ENCODE measurements at regions not wholly inside any gene's neighbourhood (a gene's known extent, or its start where the extent isn't known, plus 50 kb on each side); places are given as distances from the start of the nearest gene placed in this dataset.

- no peaks in the 10 kb centered on the region for H3K9me3 Mint-ChIP-seq (ENCODE audit: low read depth, unreplicated experiment)
- no peak for DNase-seq
- H3K27me3 Mint-ChIP-seq (ENCODE audit: unreplicated experiment), result no peaks in the 10 kb centered on the region
- intact Hi-C loops (cut with micrococcal nuclease; ENCODE audit: unreplicated experiment), result loop anchor here (2.0 to 10.0 kb wide), 2 partner anchors 258 to 336 kb away; no protein-coding TSS in a partner anchor
- CTCF ChIA-PET, result no interaction called here
- H3K4me3 Mint-ChIP-seq (ENCODE audit: low read depth, unreplicated experiment), result no peak overlapping the region
- TF ChIP-seq, protein P1, sequence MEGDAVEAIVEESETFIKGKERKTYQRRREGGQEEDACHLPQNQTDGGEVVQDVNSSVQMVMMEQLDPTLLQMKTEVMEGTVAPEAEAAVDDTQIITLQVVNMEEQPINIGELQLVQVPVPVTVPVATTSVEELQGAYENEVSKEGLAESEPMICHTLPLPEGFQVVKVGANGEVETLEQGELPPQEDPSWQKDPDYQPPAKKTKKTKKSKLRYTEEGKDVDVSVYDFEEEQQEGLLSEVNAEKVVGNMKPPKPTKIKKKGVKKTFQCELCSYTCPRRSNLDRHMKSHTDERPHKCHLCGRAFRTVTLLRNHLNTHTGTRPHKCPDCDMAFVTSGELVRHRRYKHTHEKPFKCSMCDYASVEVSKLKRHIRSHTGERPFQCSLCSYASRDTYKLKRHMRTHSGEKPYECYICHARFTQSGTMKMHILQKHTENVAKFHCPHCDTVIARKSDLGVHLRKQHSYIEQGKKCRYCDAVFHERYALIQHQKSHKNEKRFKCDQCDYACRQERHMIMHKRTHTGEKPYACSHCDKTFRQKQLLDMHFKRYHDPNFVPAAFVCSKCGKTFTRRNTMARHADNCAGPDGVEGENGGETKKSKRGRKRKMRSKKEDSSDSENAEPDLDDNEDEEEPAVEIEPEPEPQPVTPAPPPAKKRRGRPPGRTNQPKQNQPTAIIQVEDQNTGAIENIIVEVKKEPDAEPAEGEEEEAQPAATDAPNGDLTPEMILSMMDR (IDR thresholded peaks at IDR 0.05; ENCODE audit: unreplicated experiment), result no peak
- H3K27ac Mint-ChIP-seq (ENCODE audit: unreplicated experiment), result no peak overlapping the region
- no peaks in the 10 kb centered on the region for H3K36me3 Mint-ChIP-seq (ENCODE audit: insufficient read depth, unreplicated experiment)
- H3K4me1 Mint-ChIP-seq (ENCODE audit: low read depth, unreplicated experiment), result no peaks in the 10 kb centered on the region
- BruUV-seq (replicated peaks), result no TSS peak
Observed at GRCh38 chr13:70960841-70961443, 852.7 kb upstream of the KLHL1 start.

- H3K36me3 Mint-ChIP-seq (ENCODE audit: insufficient read depth, unreplicated experiment), result no peaks in the 10 kb centered on the region
- TF ChIP-seq, protein P1 (IDR thresholded peaks at IDR 0.05; ENCODE audit: unreplicated experiment), result no peak
- H3K4me1 Mint-ChIP-seq (ENCODE audit: low read depth, unreplicated experiment), result no peaks in the 10 kb centered on the region
- H3K27me3 Mint-ChIP-seq (ENCODE audit: unreplicated experiment), result no peaks in the 10 kb centered on the region
- no peak overlapping the region for H3K27ac Mint-ChIP-seq (ENCODE audit: unreplicated experiment)
- BruUV-seq (replicated peaks), result no TSS peak
- no peak for DNase-seq
- H3K9me3 Mint-ChIP-seq (ENCODE audit: low read depth, unreplicated experiment), result no peaks in the 10 kb centered on the region
- H3K4me3 Mint-ChIP-seq (ENCODE audit: low read depth, unreplicated experiment), result no peak overlapping the region
- intact Hi-C loops (cut with micrococcal nuclease; ENCODE audit: unreplicated experiment), result no loop called here
- CTCF ChIA-PET, result no interaction called here
Observed at GRCh38 chr13:70959035-70959775, 851.0 kb upstream of the KLHL1 start.

DNA sequence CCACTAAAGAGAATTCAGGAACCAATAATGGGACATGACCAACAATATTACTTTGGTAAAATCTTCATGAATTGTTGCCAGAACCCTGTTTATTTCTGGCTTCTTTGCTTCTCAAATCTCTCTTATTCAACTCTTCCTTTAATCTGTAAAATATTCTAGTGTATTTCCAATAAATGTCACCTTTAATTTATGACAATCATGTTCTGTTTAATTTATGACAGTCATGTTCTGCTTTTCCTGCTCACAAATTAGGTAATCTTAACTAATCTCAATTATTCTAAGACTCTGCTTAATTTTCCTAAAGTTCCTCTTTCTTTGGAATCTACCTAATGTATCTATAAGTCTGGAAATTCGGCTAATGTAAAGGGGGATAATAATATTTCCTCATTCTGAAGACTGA, 847.6 kb upstream of the KLHL1 start:
- Mint-ChIP-seq H3K36me3 (ENCODE audit: insufficient read depth, unreplicated experiment) (no peaks in the 10 kb centered on the region), H3K9me3 (ENCODE audit: low read depth, unreplicated experiment) (no peaks in the 10 kb centered on the region), H3K4me1 (ENCODE audit: low read depth, unreplicated experiment) (no peaks in the 10 kb centered on the region), H3K4me3 (ENCODE audit: low read depth, unreplicated experiment) (no peak overlapping the region), H3K27ac (ENCODE audit: unreplicated experiment) (no peak overlapping the region), H3K27me3 (ENCODE audit: unreplicated experiment) (no peaks in the 10 kb centered on the region)
- BruUV-seq (replicated peaks), result no TSS peak
- intact Hi-C loops (cut with micrococcal nuclease; ENCODE audit: unreplicated experiment), result no loop called here
- DNase-seq, result no peak
- TF ChIP-seq, protein P1 (IDR thresholded peaks at IDR 0.05; ENCODE audit: unreplicated experiment), result no peak
- CTCF ChIA-PET, result no interaction called here

DNA sequence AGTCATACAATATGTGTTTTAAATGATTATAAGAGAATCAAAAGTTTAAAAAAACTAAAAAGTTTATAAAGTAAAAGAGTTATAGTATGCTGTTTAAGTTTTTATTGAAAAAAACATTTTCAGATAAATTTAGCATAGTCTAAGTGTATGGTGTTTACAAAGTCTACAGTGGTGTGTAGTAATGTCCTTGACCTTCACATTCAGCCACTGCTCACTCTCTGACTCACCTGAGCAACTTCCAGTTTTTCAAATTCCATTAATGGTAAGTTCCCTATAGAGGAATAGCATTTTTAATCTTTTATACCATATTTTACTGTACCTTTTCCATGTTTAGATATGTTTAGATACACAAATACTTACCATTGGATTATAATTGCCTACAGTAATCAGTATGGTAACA, 842.4 kb upstream of the KLHL1 start:
- no peak for DNase-seq
- TF ChIP-seq, protein P1 (IDR thresholded peaks at IDR 0.05; ENCODE audit: unreplicated experiment), result no peak
- no peaks in the 10 kb centered on the region for H3K4me1 Mint-ChIP-seq (ENCODE audit: low read depth, unreplicated experiment)
- intact Hi-C loops (cut with micrococcal nuclease; ENCODE audit: unreplicated experiment), result no loop called here
- BruUV-seq (replicated peaks), result no TSS peak
- no peaks in the 10 kb centered on the region for H3K9me3 Mint-ChIP-seq (ENCODE audit: low read depth, unreplicated experiment)
- no peaks in the 10 kb centered on the region for H3K27me3 Mint-ChIP-seq (ENCODE audit: unreplicated experiment)
- H3K4me3 Mint-ChIP-seq (ENCODE audit: low read depth, unreplicated experiment), result no peak overlapping the region
- no peak overlapping the region for H3K27ac Mint-ChIP-seq (ENCODE audit: unreplicated experiment)
- no peaks in the 10 kb centered on the region for H3K36me3 Mint-ChIP-seq (ENCODE audit: insufficient read depth, unreplicated experiment)
- CTCF ChIA-PET, result no interaction called here

Measured in Calu3 (cell line).